ENCODE measurements at regions not wholly inside any gene's neighbourhood (a gene's known extent, or its start where the extent isn't known, plus 50 kb on each side); places are given as distances from the start of the nearest gene placed in this dataset.

GRCh38 chr9:119788921-119789320, 419.7 kb upstream of the BRINP1 start:
- Histone ChIP-seq H3K9me3 (no peaks in the 10 kb centered on the region), H3K27ac (no peak overlapping the region), H3K36me3 (no peaks in the 10 kb centered on the region), H3K4me3 (no peak overlapping the region), H3K27me3 (no peaks in the 10 kb centered on the region), H3K4me1 (no peaks in the 10 kb centered on the region)
- intact Hi-C loops (cut with DNase I) = no loop called here
- WGBS, 2 donors = 23 to 28% methylated on average over 2 of the region's 2 CpGs
- DNase-seq (no peak), ATAC-seq (no peak), FAIRE-seq (no peak)
- no peak for TF ChIP-seq CTCF (IDR thresholded peaks at IDR 0.05)

GRCh38 chr9:119781886-119782285, 412.7 kb upstream of the BRINP1 start:
- no peak overlapping the region for H3K27ac ChIP-seq
- intact Hi-C loops (cut with DNase I) = no loop called here

GRCh38 chr9:119775410-119775809, 406.2 kb upstream of the BRINP1 start:
- no peak for FAIRE-seq
- no peak for ATAC-seq
- H3K36me3 ChIP-seq = no peaks in the 10 kb centered on the region
- WGBS, 2 donors = 35 to 44% methylated on average over 3 of the region's 3 CpGs
- no peak for TF ChIP-seq CTCF (IDR thresholded peaks at IDR 0.05)
- H3K4me3 ChIP-seq = no peak overlapping the region
- intact Hi-C loops (cut with DNase I) = no loop called here
- no peaks in the 10 kb centered on the region for H3K4me1 ChIP-seq
- no peak for DNase-seq
- H3K27me3 ChIP-seq = no peaks in the 10 kb centered on the region
- no peak overlapping the region for H3K27ac ChIP-seq
- no peaks in the 10 kb centered on the region for H3K9me3 ChIP-seq

More at GRCh38 chr9:119781886-119782285, 412.7 kb upstream of the BRINP1 start:
- Histone ChIP-seq H3K4me3 (no peak overlapping the region), H3K36me3 (no peaks in the 10 kb centered on the region), H3K4me1 (no peaks in the 10 kb centered on the region), H3K9me3 (no peaks in the 10 kb centered on the region), H3K27me3 (no peaks in the 10 kb centered on the region)
- DNase-seq (no peak), FAIRE-seq (no peak), ATAC-seq (no peak)
- no peak for TF ChIP-seq CTCF (IDR thresholded peaks at IDR 0.05)

GRCh38 chr9:119773823-119774222, 404.6 kb upstream of the BRINP1 start:
- 41 to 42% methylated on average over 2 of the region's 2 CpGs for WGBS, 2 donors
- H3K4me1 ChIP-seq = no peaks in the 10 kb centered on the region

GRCh38 chr9:119771341-119771740, 402.1 kb upstream of the BRINP1 start:
- Histone ChIP-seq H3K36me3 (no peaks in the 10 kb centered on the region), H3K9me3 (no peaks in the 10 kb centered on the region), H3K4me3 (no peak overlapping the region), H3K4me1 (no peaks in the 10 kb centered on the region), H3K27ac (no peak overlapping the region), H3K27me3 (no peaks in the 10 kb centered on the region)
- intact Hi-C loops (cut with DNase I) = no loop called here
- WGBS, 2 donors = 75 to 91% methylated on average over 1 of the region's 1 CpG
- DNase-seq (no peak), FAIRE-seq (no peak), ATAC-seq (no peak)
- TF ChIP-seq CTCF (IDR thresholded peaks at IDR 0.05) = no peak

More at GRCh38 chr9:119773823-119774222, 404.6 kb upstream of the BRINP1 start:
- Histone ChIP-seq H3K27ac (no peak overlapping the region), H3K27me3 (no peaks in the 10 kb centered on the region), H3K4me3 (no peak overlapping the region), H3K9me3 (no peaks in the 10 kb centered on the region), H3K36me3 (no peaks in the 10 kb centered on the region)
- no peak for FAIRE-seq
- ATAC-seq = no peak
- intact Hi-C loops (cut with DNase I) = no loop called here
- DNase-seq = no peak
- no peak for TF ChIP-seq CTCF (IDR thresholded peaks at IDR 0.05)
